GM23338 (cell line): ENCODE measurements at regions not wholly inside any gene's neighbourhood (a gene's known extent, or its start where the extent isn't known, plus 50 kb on each side); places are given as distances from the start of the nearest gene placed in this dataset.

ENCODE experiments used
- CTCF ChIP-seq, 2 experiments: fragments of 200-600 bp in 1 of 2; sonication (generic) in 1 of 2; conservative IDR thresholded peaks; 2 replicates each; pipeline versions ENCODE4 v1.5.1 to v1.6.1; 2016 to 2017; ENCODE audit warnings: antibody characterized with exemption in 2 of 2, low read depth in 2 of 2, mild to moderate bottlenecking in 2 of 2, moderate library complexity in 1 of 2
- EZH2 ChIP-seq: fragments of 200-600 bp; sonication (generic); IDR thresholded peaks from one replicate; pipeline ENCODE4 v1.8.0; 2017; ENCODE audit warnings: antibody characterized with exemption, mild to moderate bottlenecking, low read depth; ENCODE audit not compliant: unreplicated experiment
- EZH2phosphoT487 ChIP-seq: fragments of 200-600 bp; sonication (generic); IDR thresholded peaks from one replicate; pipeline ENCODE4 v1.8.1; 2018; ENCODE audit warnings: antibody characterized with exemption; ENCODE audit not compliant: unreplicated experiment
- JUNB ChIP-seq: IDR thresholded peaks from one replicate; pipeline ENCODE4 v1.6.1; 2016; ENCODE audit warnings: antibody characterized with exemption; ENCODE audit not compliant: unreplicated experiment
- POLR2AphosphoS5 ChIP-seq: IDR thresholded peaks from 2 replicates; pipeline ENCODE4 v1.6.1; 2016; ENCODE audit warnings: antibody characterized with exemption, low read depth
- REST ChIP-seq: IDR thresholded peaks from one replicate; pipeline ENCODE4 v1.6.1; 2018; ENCODE audit warnings: antibody characterized with exemption; ENCODE audit not compliant: unreplicated experiment
- STAT1 ChIP-seq: IDR thresholded peaks from one replicate; pipeline ENCODE4 v1.6.1; 2016; ENCODE audit warnings: antibody characterized with exemption; ENCODE audit not compliant: unreplicated experiment
- ZNF331 ChIP-seq: fragments of 250-450 bp; sonication (Bioruptor Pico); IDR thresholded peaks from 2 replicates; pipeline ENCODE4 v1.5.0; 2020; ENCODE audit warnings: low read depth, mild to moderate bottlenecking, moderate library complexity

- TF ChIP-seq EZH2 (no peak), CTCF (conservative IDR thresholded peaks at IDR 0.05; ENCODE audit: low read depth in 2 of 2) (no peak), EZH2phosphoT487 (no peak), POLR2AphosphoS5 (no peak), STAT1 (no peak), ZNF331 (CRISPR knock-in tag) (no peak), REST (no peak), JUNB (no peak)
These were observed 303.6 kb upstream of the AKR1E2 start for GRCh38 chr10:4522296-4523000.
